ENCODE measurements at regions not wholly inside any gene's neighbourhood (a gene's known extent, or its start where the extent isn't known, plus 50 kb on each side); places are given as distances from the start of the nearest gene placed in this dataset.

DNA sequence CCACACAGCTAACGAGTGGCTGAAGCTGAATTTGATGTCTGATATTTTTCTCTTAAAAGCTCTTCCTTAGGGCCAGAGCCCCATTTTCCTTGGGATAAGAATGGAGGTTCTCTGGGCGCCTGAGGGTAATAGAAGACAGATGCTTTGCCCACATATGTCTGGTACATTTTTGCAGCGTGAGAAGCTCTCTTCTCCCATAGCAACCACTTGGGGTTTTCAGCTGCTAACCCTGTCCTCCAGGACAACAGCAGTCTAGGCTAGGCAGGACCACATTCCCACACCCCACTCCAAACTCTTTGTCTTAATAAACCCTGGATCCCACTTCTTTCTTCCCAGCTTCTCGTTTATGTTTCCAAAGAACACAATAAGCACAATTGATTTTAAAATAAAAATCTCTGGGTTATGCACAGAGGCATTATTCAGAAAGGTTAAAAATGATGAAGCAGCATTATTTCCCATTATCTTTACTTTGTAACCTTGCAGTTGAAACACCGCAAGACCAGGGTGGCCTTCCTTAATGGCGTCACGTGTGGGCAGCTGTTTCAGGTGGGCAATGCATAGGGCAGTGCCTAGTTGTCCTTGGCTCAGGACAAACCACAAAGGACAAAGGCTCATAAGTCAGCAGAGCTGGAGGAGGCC, 56.5 kb upstream of the NTRK3 start:
- DNase-seq = no peak

DNA sequence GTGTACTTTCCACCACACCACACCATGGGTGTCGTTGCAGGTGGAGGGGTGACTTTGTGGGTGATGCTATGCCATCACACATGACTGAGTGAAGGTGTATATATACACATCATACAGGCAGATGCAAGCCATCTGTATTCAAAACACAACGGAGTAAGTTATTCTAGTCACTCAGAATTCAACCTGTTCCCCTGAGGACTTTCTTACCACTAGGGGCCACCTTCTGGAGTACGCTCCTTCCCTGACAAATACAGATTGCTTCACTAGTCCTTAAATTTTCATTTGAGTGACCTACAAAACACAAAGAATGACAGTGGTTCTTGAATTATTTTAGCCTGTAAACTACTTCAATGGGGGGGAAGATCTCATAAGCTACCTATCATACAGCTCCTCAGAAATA, 52.8 kb upstream of the NTRK3 start:
- DNase-seq = no peak

DNA sequence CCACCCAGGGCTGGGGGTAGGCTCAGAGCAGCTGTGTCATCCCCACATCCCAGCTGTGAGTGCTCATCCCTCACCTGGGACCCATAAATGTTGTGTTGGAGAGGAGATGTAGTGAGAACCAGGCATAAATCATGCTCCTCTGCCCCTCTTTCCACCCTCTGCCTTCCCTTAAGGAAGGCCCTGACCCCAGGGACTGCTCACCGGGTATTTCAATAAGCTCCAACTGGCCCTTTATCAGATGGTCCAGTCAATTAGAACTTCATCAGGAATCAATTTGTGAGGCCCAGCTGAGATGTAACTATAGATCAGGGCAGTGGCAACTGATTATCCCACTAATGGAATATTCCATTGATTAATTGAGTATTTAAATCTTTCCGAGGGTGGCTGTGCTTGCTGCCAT, 50.8 kb upstream of the NTRK3 start:
- no peak for DNase-seq

All from dermis blood vessel endothelial cell (primary cell).